Stimulated activated CD8-positive, alpha-beta memory T cell treated with anti-CD3 and anti-CD28 coated beads, Interleukin-4, amount 100 ng/mL, for 48 hours (primary cell): ENCODE measurements at regions not wholly inside any gene's neighbourhood (a gene's known extent, or its start where the extent isn't known, plus 50 kb on each side); places are given as distances from the start of the nearest gene placed in this dataset.
"Not testable (repeated sequence)": the region's sequence is repeated elsewhere in the genome, so short reads cannot be mapped to it uniquely, and the experiment has no call there.

ENCODE experiments used
- DNase-seq: peaks from one replicate; pipeline ENCODE4 v3.0.0-alpha.2; 2020

DNA sequence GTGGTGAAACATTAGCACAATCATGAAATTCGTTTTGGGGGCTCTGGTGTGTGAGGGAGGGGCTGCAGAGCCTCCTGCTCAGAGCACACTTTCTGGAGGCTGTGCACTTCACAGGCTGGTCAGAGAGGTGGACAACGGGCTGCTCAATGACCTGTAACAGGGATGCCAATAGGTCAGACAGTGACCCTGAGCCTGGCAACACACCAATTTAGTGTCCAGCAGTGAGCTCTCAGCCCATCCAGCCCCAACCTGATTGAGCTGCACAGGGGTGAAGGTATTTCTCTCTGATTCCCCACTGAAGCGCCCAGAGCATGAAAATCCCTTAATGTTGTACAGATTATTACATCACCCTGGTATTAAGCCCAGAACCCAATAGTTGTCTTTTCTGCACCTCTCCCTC lies 191.3 kb upstream of the ZNF32 start:
- DNase-seq: no peak

DNA sequence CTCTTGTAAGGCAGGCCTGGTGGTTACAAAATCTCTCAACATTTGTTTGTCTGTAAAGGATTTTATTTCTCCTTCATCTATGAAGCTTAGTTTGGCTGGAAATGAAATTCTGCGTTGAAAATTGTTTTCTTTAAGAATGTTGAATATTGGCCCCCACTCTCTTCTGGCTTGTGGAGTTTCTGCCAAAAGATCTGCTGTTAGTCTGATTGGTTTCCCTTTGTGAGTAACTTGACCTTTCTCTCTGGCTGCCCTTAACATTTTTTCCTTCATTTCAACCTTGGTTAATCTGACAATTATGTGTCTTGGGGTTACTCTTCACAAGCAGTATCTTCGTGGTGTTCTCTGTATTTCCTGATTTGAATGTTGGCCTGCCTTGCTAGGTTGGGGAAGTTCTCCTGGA lies 186.1 kb upstream of the ZNF32 start:
- DNase-seq: not testable (repeated sequence)

DNA sequence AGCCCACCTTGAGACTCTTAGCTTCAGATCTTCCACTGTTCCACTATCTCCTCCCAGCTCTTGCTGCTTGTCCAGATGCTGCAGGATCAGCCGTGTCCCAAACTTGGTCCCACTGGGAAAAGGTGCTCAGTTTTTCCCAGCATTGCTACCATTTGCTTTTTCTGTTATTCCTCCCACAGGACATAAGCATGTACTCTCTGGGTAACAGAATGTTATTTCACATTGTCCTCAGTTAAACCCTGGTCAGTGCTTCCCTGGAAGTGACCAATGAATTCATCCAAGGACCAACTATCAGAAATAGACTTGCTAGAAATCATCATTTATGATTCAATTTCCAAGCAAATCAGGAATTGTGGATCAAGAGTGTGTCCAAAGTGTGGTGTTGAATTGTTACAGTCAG lies 179.2 kb upstream of the ZNF32 start:
- no peak for DNase-seq

DNA sequence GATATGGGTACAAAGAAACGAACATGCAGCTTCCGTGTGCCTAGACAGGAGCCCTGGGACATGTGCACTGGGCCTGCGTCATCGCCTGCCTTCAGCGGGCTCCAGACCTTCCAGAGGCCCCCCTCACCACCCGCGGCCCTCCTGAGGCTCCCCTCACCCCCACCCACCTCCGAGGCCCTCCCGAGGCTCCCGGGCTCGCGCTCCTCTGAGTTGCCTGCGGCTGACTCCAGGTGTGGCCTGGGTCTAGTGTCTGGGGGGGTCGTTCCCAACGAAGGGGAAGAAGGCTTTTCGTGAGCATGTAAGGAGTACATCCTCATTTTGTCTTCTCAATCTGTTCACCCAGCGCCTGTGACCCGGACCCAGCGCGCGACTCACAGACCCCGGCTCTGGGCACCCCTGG lies 177.3 kb upstream of the ZNF32 start:
- no peak for DNase-seq

GRCh38 chr10:43825421-43825820 lies 176.7 kb upstream of the ZNF32 start:
- DNase-seq: no peak

GRCh38 chr10:43824934-43825333 lies 176.3 kb upstream of the ZNF32 start:
- no peak for DNase-seq

- DNase-seq: no peak
Observed at GRCh38 chr10:43822631-43823580, 174.2 kb upstream of the ZNF32 start.

DNA sequence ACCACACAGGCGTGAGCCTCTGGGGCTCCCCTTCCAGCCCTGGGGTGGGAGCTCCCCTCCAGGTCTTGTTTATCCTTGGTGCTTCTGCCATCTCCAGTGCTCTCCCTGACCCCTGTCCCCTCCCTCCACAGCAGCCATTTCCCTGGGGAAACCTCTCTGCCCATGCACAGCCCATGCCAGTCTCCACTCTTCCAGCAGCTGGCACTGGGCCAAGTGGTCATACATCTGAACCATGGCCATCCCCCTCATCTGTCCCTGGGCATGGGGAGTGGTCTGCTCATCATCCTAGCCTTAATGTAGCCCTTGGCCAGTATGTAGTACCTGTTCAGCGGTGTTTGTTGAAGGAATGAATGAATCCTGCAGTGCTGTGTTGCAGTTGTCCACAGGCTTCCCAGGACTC lies 172.4 kb upstream of the ZNF32 start:
- no peak for DNase-seq

- DNase-seq: no peak
Observed at GRCh38 chr10:43820663-43821062, 172.0 kb upstream of the ZNF32 start.

DNA sequence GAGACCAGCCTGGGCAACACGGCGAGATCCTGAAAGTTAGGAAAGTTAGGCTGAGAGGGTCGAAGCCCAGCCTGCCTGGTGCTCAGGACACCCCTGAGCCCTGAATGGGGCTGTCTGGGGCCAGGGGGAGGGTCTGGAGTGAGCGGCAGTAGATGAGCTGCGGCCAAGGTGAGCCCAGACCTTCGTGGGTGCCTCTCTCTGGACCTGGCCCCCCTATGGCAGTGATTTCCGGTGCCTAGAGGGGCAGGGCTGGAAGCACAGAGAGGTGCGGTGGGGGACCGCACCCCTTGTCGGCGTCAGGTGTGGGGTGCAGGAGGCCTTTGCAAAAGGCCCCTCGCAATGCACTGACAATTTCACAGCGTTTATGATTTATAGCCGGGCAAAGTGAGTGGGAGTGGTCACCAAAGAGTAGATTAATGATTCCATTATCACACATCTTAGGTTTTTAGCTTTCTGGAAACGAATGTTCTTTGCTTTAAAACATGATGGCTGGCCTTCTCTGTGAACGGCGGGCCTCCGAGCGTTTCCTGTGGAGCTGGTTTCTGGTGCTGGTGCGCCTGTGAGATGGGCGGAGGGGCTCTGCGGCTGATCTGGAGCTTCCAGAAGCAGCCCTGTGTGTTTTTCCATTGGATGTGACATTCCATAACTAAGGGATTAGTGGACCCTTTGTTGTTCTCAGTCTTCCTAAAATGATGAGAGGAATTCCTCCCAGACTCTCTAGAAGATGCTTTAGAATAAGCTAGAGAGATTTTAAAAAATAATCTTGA lies 171.0 kb upstream of the ZNF32 start:
- DNase-seq: no peak

DNA sequence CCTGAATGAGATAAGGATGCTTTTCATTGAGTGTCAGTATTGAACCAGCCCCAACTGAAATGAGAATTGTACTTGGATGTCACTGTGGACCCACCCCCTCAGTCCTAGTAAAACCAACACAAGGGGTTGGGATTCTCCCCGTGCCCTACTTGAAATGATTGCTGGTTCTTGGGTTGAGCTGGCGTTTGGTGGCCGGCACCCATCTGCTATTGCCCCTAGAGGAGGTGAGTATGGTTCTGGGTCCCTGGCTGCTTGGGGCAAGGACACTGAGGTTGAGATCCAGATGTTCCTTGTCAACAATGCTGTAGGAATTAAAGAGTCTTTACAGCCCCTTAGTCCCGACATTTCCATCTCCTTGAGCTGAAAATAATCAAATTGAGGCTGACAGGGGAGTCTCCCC lies 170.0 kb upstream of the ZNF32 start:
- no peak for DNase-seq

- DNase-seq: no peak
Observed at GRCh38 chr10:43817368-43817767, 168.7 kb upstream of the ZNF32 start.

DNA sequence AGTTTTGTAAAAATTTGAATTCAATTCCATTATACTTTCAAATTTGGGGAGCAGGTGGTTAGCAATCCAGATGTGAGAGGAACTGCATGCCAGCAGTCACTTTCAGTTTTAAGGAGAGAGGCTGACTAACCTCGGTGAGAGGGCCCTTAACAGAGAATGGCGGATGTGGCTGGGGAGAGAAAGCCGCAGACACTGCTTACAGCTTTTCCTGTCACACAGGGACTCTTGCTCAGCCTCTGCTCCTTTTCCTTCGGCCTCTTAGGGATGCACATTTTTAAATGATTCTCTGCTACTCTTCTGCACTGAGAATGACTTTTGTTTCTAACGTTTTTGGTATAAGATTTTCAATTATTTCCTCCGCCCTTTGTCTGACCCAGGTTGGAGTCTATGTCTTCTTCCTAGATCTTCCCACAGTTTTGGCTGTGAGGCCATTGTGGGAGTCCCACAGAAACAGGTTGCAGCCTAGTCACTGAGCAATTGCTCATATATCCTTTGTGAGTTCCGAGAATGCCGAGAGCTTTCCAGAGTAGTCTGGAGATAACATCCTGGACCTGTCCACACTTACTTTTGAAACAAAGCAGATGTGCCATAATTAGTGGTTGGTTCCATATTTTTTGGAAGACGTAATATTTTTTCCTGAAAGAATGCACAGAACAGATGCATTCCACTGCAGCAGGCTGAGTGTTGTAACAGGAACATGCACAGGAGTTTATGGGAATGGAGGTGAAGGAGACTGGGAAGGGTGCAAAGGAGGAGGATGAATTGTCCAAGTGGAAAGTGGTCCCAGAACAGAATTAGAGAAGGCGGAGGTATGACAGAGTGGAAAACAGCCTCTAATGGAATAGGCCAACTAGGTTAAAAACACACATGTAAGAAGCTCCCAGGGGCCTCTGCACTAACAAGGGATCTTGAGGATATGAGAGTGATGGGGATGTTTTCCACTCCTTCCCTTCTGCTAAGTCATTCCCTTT lies 168.0 kb upstream of the ZNF32 start:
- DNase-seq: peak; percentile 78

DNA sequence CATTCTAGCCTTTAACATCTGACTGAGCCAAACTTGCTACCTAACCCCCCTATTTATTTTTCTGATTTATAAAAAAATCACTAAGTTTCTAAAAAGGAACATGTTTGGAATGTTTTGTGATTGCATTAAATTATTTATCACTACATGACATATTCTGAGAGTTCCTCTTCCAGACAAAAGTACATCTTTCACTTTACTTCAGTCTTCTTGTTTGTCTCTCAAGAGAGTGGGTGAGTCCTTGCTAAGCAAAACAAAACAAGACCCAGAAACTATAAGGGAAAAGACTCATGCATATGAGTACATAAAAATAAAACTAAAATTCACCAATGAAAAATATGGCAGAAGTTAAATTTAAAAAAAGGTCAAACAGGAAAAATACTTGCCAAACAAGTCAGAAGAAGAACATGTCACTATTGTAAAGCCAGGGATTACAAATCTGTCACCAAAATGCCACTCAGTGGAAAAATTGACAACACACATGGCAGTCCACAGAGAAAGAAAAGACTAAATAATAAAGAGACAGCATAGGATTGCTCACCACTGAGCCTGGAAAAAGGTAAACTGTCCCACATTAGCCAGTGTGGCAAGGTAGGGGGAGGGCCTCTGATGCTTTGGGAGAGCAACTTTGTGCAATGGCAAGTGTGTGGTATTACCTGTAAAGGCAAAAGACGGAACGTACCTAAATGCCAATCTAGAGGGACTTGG lies 166.7 kb upstream of the ZNF32 start:
- no peak for DNase-seq

DNA sequence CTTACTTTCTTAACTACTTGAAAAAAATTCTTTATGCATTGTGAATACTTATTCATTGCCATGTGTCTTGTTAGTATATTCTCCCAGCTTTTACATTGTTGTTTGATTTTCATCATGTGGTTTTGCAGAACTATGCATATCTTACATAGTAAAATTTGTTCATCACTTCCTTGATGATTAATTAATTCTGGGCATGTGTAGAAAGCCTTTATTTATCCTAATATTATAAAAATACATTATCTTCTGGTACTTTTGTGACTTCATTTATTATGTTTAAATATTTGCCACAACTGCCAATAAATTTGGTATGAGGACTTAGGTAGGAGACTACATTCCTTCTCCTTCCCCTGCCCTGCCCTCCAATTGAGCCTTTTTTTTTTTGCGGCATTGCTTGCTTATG lies 166.0 kb upstream of the ZNF32 start:
- DNase-seq: no peak

DNA sequence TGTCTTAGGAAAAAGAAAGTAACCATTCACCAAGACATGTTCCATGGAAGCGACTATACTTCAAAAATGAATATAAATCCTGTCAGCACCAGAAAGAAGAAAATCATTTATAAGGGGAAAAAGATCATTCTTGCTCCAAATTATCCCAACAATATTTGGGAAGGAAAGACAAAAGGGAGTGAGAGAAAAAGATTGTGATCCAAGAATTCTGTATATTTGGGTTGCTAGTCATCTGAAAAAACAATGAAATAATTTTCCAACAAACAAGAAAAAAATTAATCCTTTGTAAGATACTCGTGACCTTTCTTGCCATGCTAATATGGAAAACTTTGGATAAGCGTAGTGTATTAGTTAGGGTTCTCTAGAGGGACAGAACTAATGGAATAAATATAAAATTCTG lies 163.2 kb upstream of the ZNF32 start:
- no peak for DNase-seq

GRCh38 chr10:43809211-43809930 lies 160.7 kb upstream of the ZNF32 start:
- no peak for DNase-seq

- DNase-seq: no peak
Observed at GRCh38 chr10:43808136-43808535, 159.5 kb upstream of the ZNF32 start.

- DNase-seq: no peak
Observed at GRCh38 chr10:43806831-43807640, 158.4 kb upstream of the ZNF32 start.

GRCh38 chr10:43803791-43804190 lies 155.1 kb upstream of the ZNF32 start:
- DNase-seq: no peak
